ENCODE measurements at regions not wholly inside any gene's neighbourhood (a gene's known extent, or its start where the extent isn't known, plus 50 kb on each side); places are given as distances from the start of the nearest gene placed in this dataset.

DNA sequence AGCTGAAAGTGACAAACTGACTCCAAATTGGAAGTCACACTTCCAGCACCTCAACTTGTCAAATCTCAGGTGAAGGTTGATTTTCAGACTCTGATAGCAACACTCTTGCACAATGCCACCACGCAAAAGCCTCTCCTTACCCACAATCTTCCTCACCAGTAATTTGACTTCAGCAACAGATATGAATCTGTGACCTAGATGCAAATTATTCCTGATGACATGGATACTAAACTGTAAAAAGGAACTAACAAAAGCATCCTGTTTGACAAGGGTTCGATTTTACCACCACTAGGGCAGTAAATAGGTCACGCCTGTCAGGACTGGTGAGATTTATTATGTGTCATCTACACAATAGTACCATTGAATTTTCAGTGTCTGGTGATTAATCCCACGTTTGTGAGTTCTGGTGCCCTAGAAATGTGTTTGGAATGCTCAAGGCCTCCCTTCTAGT, 134.4 kb upstream of the COL21A1 start (continued):
- TF ChIP-seq PCBP1 (IDR thresholded peaks at IDR 0.05; ENCODE audit: borderline replicate concordance, low read depth, low read length) (no peak), CBX5 (CRISPR knock-in tag; IDR thresholded peaks at IDR 0.05; ENCODE audit: borderline replicate concordance) (no peak), ZNF407 (CRISPR knock-in tag; IDR thresholded peaks at IDR 0.05; ENCODE audit: not compliant biosample characterization) (no peak), FOSL1 (CRISPR knock-in tag; IDR thresholded peaks at IDR 0.05; ENCODE audit: borderline replicate concordance) (no peak), TBX3 (IDR thresholded peaks at IDR 0.05; ENCODE audit: borderline replicate concordance) (peak; percentile 82), TFAP4 (IDR thresholded peaks at IDR 0.05; ENCODE audit: borderline replicate concordance, low read depth) (no peak), GATAD1 (CRISPR knock-in tag; IDR thresholded peaks at IDR 0.05) (no peak), ZNF570 (CRISPR knock-in tag; IDR thresholded peaks at IDR 0.05; ENCODE audit: borderline replicate concordance) (no peak), ELF4 (CRISPR knock-in tag; IDR thresholded peaks at IDR 0.05; ENCODE audit: borderline replicate concordance) (no peak), MED1 (CRISPR knock-in tag; IDR thresholded peaks at IDR 0.05) (peak; percentile 48)
- TF ChIP-seq, protein P1, sequence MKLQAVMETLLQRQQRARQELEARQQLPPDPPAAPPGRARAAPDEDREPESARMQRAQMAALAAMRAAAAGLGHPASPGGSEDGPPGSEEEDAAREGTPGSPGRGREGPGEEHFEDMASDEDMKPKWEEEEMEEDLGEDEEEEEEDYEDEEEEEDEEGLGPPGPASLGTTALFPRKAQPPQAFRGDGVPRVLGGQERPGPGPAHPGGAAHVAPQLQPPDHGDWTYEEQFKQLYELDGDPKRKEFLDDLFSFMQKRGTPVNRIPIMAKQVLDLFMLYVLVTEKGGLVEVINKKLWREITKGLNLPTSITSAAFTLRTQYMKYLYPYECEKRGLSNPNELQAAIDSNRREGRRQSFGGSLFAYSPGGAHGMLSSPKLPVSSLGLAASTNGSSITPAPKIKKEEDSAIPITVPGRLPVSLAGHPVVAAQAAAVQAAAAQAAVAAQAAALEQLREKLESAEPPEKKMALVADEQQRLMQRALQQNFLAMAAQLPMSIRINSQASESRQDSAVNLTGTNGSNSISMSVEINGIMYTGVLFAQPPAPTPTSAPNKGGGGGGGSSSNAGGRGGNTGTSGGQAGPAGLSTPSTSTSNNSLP (IDR thresholded peaks at IDR 0.05; ENCODE audit: low read depth, low read length), result peak; percentile 54; the same call in 1 of the 2 replicates
- TF ChIP-seq, protein P2, sequence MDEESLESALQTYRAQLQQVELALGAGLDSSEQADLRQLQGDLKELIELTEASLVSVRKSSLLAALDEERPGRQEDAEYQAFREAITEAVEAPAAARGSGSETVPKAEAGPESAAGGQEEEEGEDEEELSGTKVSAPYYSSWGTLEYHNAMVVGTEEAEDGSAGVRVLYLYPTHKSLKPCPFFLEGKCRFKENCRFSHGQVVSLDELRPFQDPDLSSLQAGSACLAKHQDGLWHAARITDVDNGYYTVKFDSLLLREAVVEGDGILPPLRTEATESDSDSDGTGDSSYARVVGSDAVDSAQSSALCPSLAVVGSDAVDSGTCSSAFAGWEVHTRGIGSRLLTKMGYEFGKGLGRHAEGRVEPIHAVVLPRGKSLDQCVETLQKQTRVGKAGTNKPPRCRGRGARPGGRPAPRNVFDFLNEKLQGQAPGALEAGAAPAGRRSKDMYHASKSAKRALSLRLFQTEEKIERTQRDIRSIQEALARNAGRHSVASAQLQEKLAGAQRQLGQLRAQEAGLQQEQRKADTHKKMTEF (CRISPR knock-in tag; IDR thresholded peaks at IDR 0.05), result 0 out of 2 replicates have a peak, but pooled peaks have one; percentile 43
- TF ChIP-seq, protein P3, sequence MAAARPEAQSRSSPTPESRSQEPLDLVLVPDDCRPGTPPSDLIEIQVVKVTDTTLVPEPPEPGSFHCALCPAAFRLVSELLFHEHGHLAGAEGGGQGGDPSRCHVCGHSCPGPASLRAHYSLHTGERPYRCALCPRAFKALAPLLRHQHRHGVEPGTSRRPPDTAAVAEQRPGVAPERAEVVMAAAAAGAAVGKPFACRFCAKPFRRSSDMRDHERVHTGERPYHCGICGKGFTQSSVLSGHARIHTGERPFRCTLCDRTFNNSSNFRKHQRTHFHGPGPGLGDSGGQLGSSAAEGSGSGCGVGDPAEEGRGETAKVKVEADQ (CRISPR knock-in tag; IDR thresholded peaks at IDR 0.05; ENCODE audit: borderline replicate concordance), result no peak
- TF ChIP-seq, protein P4, sequence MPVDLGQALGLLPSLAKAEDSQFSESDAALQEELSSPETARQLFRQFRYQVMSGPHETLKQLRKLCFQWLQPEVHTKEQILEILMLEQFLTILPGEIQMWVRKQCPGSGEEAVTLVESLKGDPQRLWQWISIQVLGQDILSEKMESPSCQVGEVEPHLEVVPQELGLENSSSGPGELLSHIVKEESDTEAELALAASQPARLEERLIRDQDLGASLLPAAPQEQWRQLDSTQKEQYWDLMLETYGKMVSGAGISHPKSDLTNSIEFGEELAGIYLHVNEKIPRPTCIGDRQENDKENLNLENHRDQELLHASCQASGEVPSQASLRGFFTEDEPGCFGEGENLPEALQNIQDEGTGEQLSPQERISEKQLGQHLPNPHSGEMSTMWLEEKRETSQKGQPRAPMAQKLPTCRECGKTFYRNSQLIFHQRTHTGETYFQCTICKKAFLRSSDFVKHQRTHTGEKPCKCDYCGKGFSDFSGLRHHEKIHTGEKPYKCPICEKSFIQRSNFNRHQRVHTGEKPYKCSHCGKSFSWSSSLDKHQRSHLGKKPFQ (CRISPR knock-in tag; IDR thresholded peaks at IDR 0.05; ENCODE audit: insufficient replicate concordance), result no peak

All from HepG2 (cell line).